Type B pancreatic cell (in vitro differentiated cells): ENCODE measurements at regions not wholly inside any gene's neighbourhood (a gene's known extent, or its start where the extent isn't known, plus 50 kb on each side); places are given as distances from the start of the nearest gene placed in this dataset.

ENCODE experiments used
- DNase-seq: peaks from one replicate; pipeline ENCODE4 v3.0.0; 2021; ENCODE audit warnings: mixed read lengths; ENCODE audit not compliant: unreplicated experiment; ENCODE audit errors: extremely low spot score
- H3K27ac Mint-ChIP-seq: 2 replicates; pipeline ENCODE4 v1.8.0; 2021; ENCODE audit warnings: mild to moderate bottlenecking, mixed read lengths
- H3K27me3 Mint-ChIP-seq: 2 replicates; pipeline ENCODE4 v1.8.0; 2021; ENCODE audit warnings: mixed read lengths
- H3K36me3 Mint-ChIP-seq: 2 replicates; pipeline ENCODE4 v1.8.0; 2021; ENCODE audit warnings: mixed read lengths
- H3K4me1 Mint-ChIP-seq: one replicate; pipeline ENCODE4 v1.8.0; 2021; ENCODE audit warnings: mixed read lengths; ENCODE audit not compliant: unreplicated experiment
- H3K4me3 Mint-ChIP-seq: 2 replicates; pipeline ENCODE4 v1.8.0; 2021; ENCODE audit warnings: mild to moderate bottlenecking, mixed read lengths
- H3K9me3 Mint-ChIP-seq: 2 replicates; pipeline ENCODE4 v1.8.0; 2021; ENCODE audit warnings: mixed read lengths
- CTCF ChIP-seq: fragments of 200-600 bp; sonication (generic); conservative IDR thresholded peaks from 2 replicates; pipeline ENCODE4 v1.5.0; 2021; ENCODE audit warnings: antibody characterized with exemption, mild to moderate bottlenecking

- H3K36me3 Mint-ChIP-seq, result no peaks in the 10 kb centered on the region
- TF ChIP-seq CTCF, result no peak
- H3K27me3 Mint-ChIP-seq, result peaks cover 47% of the 10 kb centered on the region
- no peak overlapping the region for H3K4me3 Mint-ChIP-seq
- H3K9me3 Mint-ChIP-seq, result no peaks in the 10 kb centered on the region
- peaks cover 12% of the 10 kb centered on the region for H3K4me1 Mint-ChIP-seq
- H3K27ac Mint-ChIP-seq, result no peak overlapping the region
- no peak for DNase-seq
These were observed 242.4 kb upstream of the POU3F1 start for GRCh38 chr1:38289034-38289433.

- peaks cover 38% of the 10 kb centered on the region for H3K27me3 Mint-ChIP-seq
- DNase-seq, result no peak
- peaks cover 8% of the 10 kb centered on the region for H3K4me1 Mint-ChIP-seq
- no peak for TF ChIP-seq CTCF
- H3K27ac Mint-ChIP-seq, result no peak overlapping the region
- H3K4me3 Mint-ChIP-seq, result no peak overlapping the region
- no peaks in the 10 kb centered on the region for H3K9me3 Mint-ChIP-seq
- no peaks in the 10 kb centered on the region for H3K36me3 Mint-ChIP-seq
These were observed 241.0 kb upstream of the POU3F1 start for GRCh38 chr1:38287547-38287946.

- peaks cover 34% of the 10 kb centered on the region for H3K27me3 Mint-ChIP-seq
- peak; percentile 25 for DNase-seq
These were observed 240.4 kb upstream of the POU3F1 start for GRCh38 chr1:38287036-38287435.

GRCh38 chr1:38285807-38286530, 239.4 kb upstream of the POU3F1 start:
- peak; percentile 44 for DNase-seq
- H3K4me3 Mint-ChIP-seq, result no peak overlapping the region
- H3K9me3 Mint-ChIP-seq, result no peaks in the 10 kb centered on the region
- no peaks in the 10 kb centered on the region for H3K4me1 Mint-ChIP-seq
- H3K36me3 Mint-ChIP-seq, result no peaks in the 10 kb centered on the region
- H3K27me3 Mint-ChIP-seq, result peaks cover 28% of the 10 kb centered on the region
- TF ChIP-seq CTCF, result no peak
- H3K27ac Mint-ChIP-seq, result no peak overlapping the region

More at GRCh38 chr1:38287036-38287435, 240.4 kb upstream of the POU3F1 start:
- no peaks in the 10 kb centered on the region for H3K9me3 Mint-ChIP-seq
- no peak overlapping the region for H3K27ac Mint-ChIP-seq
- H3K4me1 Mint-ChIP-seq, result peaks cover 7% of the 10 kb centered on the region
- H3K4me3 Mint-ChIP-seq, result no peak overlapping the region
- TF ChIP-seq CTCF, result no peak
- no peaks in the 10 kb centered on the region for H3K36me3 Mint-ChIP-seq

GRCh38 chr1:38284953-38285352, 238.4 kb upstream of the POU3F1 start:
- H3K4me3 Mint-ChIP-seq, result no peak overlapping the region
- no peaks in the 10 kb centered on the region for H3K4me1 Mint-ChIP-seq

More at GRCh38 chr1:38284953-38285352, 238.4 kb upstream of the POU3F1 start:
- H3K27me3 Mint-ChIP-seq, result peaks cover 21% of the 10 kb centered on the region
- H3K27ac Mint-ChIP-seq, result no peak overlapping the region
- DNase-seq, result peak; percentile 62
- no peaks in the 10 kb centered on the region for H3K36me3 Mint-ChIP-seq
- no peak for TF ChIP-seq CTCF
- no peaks in the 10 kb centered on the region for H3K9me3 Mint-ChIP-seq
